Karpas-422 (cell line): ENCODE measurements at regions not wholly inside any gene's neighbourhood (a gene's known extent, or its start where the extent isn't known, plus 50 kb on each side); places are given as distances from the start of the nearest gene placed in this dataset.

Experiments used
- DNase-seq: peaks from one replicate; pipeline ENCODE4 v3.0.0-alpha.2; 2015
- H2AFZ ChIP-seq: fragments of 200-600 bp; sonication (generic); 2 replicates; pipeline ENCODE4 v1.6.1; 2014; ENCODE audit warnings: antibody characterized with exemption, low read length, mixed read lengths
- H3K27ac ChIP-seq: fragments of 200-600 bp; sonication (generic); 2 replicates; pipeline ENCODE4 v1.5.1; 2014; ENCODE audit warnings: mild to moderate bottlenecking, low read length, moderate library complexity
- H3K27me3 ChIP-seq: fragments of 200-600 bp; sonication (generic); 2 replicates; pipeline ENCODE4 v1.6.1; 2014; ENCODE audit warnings: low read length, mixed read lengths
- H3K36me3 ChIP-seq: fragments of 200-600 bp; sonication (generic); 2 replicates; pipeline ENCODE4 v1.6.1; 2014; ENCODE audit warnings: low read length, mixed read lengths; ENCODE audit not compliant: insufficient read depth
- H3K4me1 ChIP-seq: fragments of 200-600 bp; sonication (generic); 2 replicates; pipeline ENCODE4 v1.6.1; 2014; ENCODE audit warnings: mild to moderate bottlenecking, low read length, mixed read lengths
- H3K4me2 ChIP-seq: fragments of 200-600 bp; sonication (generic); 2 replicates; pipeline ENCODE4 v1.6.1; 2014; ENCODE audit warnings: low read length, low read depth, mild to moderate bottlenecking; ENCODE audit not compliant: poor library complexity, severe bottlenecking
- H3K4me3 ChIP-seq: fragments of 200-600 bp; sonication (generic); 2 replicates; pipeline ENCODE4 v1.5.1; 2014; ENCODE audit warnings: mild to moderate bottlenecking, antibody characterized with exemption, low read length, mixed read lengths
- H3K79me2 ChIP-seq: fragments of 200-600 bp; sonication (generic); 2 replicates; pipeline ENCODE4 v1.6.1; 2014; ENCODE audit warnings: mild to moderate bottlenecking, low read length, mixed read lengths
- H3K9ac ChIP-seq: fragments of 200-600 bp; sonication (generic); 2 replicates; pipeline ENCODE4 v1.6.0; 2014; ENCODE audit warnings: low read length
- H3K9me2 ChIP-seq: fragments of 200-600 bp; sonication (generic), shearing (Covaris generic); replicated peaks from 2 replicates; pipeline ENCODE4 v1.6.0; 2014; ENCODE audit warnings: mild to moderate bottlenecking, low read length, moderate library complexity; ENCODE audit not compliant: insufficient read depth
- H3K9me3 ChIP-seq: fragments of 300-700, 200-600 bp; sonication (generic); 2 replicates; pipeline ENCODE4 v1.6.1; 2014; ENCODE audit warnings: low read length, mixed read lengths
- H4K20me1 ChIP-seq: fragments of 200-600 bp; sonication (generic); 2 replicates; pipeline ENCODE4 v1.6.1; 2014; ENCODE audit warnings: mild to moderate bottlenecking, antibody characterized with exemption, low read length, low read depth; ENCODE audit not compliant: insufficient read depth

GRCh38 chr5:66413931-66414330 lies 182.3 kb upstream of the MAST4 start:
- Histone ChIP-seq H3K4me3 (no peak overlapping the region), H3K27ac (no peak overlapping the region), H3K4me2 (no peak overlapping the region), H2AFZ (no peak overlapping the region), H3K79me2 (no peaks in the 10 kb centered on the region), H3K4me1 (no peaks in the 10 kb centered on the region), H3K9me3 (no peaks in the 10 kb centered on the region), H3K27me3 (no peaks in the 10 kb centered on the region), H3K9ac (no peak overlapping the region), H3K36me3 (no peaks in the 10 kb centered on the region), H3K9me2 (no peaks in the 10 kb centered on the region), H4K20me1 (no peaks in the 10 kb centered on the region)
- no peak for DNase-seq

DNA sequence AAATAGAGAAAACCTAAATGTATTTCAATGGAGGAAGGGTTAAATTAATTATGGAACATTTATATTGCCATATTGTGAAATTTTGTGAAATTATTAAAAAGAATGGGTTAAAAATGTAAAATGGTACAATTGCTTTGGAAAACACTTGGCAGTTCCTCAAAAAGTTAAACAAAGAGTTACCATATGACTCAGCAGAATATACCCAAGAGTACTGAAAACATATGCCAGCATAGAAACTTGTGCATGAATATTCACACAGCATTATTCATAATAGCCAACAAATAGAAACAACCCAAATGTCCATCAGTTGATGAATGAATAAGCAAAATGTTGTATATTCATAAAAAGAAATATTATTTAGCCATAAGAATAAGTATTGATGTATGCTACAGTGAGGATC lies 181.0 kb upstream of the MAST4 start:
- no peak for DNase-seq
- Histone ChIP-seq H3K27me3 (no peaks in the 10 kb centered on the region), H3K79me2 (no peaks in the 10 kb centered on the region), H3K9me3 (no peaks in the 10 kb centered on the region), H2AFZ (no peak overlapping the region), H3K4me1 (no peaks in the 10 kb centered on the region), H3K9me2 (no peaks in the 10 kb centered on the region), H3K4me2 (no peak overlapping the region), H4K20me1 (no peaks in the 10 kb centered on the region), H3K4me3 (no peak overlapping the region), H3K36me3 (no peaks in the 10 kb centered on the region), H3K9ac (no peak overlapping the region), H3K27ac (no peak overlapping the region)

DNA sequence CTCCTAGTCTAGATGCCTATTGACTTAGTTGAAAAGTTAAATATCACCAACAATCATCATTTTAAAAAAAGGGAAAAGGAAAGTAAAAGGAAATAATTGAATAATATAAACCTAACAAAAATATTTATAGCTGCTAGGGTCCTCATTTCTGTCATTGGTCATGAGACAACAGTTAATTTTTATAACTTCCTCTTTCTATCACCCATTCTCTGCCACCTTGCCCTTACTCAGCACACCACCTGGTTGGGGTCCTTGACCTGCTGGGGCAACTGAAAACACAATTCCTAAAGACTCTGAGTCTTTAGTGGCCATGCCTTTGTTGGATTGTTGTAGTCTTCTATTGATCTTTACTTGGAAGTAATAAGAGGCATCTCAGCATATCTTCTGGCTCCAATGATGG lies 179.5 kb upstream of the MAST4 start:
- Histone ChIP-seq H3K27ac (no peak overlapping the region), H3K36me3 (no peaks in the 10 kb centered on the region), H3K4me3 (no peak overlapping the region), H3K9me3 (no peaks in the 10 kb centered on the region), H3K9me2 (no peaks in the 10 kb centered on the region), H2AFZ (no peak overlapping the region), H3K27me3 (no peaks in the 10 kb centered on the region), H3K4me1 (no peaks in the 10 kb centered on the region), H3K4me2 (no peak overlapping the region), H3K79me2 (no peaks in the 10 kb centered on the region), H3K9ac (no peak overlapping the region), H4K20me1 (no peaks in the 10 kb centered on the region)
- no peak for DNase-seq

DNA sequence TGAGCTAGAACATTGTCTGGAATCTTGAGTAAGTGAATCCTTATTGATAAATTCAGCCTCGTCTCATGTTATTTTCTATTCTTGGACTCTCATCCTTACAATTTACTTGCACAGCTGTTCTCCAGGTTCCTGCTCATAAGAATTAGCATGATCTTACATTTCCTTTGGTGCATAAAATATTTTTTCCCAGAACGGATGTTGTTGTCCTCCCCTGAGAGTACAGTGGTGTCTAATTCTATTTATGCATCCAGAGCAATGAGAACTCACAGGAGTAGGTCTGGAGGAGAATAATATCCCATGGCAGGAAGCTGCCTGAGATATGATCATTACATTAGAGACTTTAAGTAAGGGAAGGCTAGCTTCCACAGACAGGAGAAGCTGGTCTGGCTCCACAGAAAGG lies 178.4 kb upstream of the MAST4 start:
- Histone ChIP-seq H2AFZ (no peak overlapping the region), H3K36me3 (no peaks in the 10 kb centered on the region), H3K9me3 (no peaks in the 10 kb centered on the region), H3K27me3 (no peaks in the 10 kb centered on the region), H3K4me2 (no peak overlapping the region), H3K9me2 (no peaks in the 10 kb centered on the region), H3K9ac (no peak overlapping the region), H3K79me2 (no peaks in the 10 kb centered on the region), H3K4me3 (no peak overlapping the region), H4K20me1 (no peaks in the 10 kb centered on the region), H3K27ac (no peak overlapping the region), H3K4me1 (no peaks in the 10 kb centered on the region)
- no peak for DNase-seq

DNA sequence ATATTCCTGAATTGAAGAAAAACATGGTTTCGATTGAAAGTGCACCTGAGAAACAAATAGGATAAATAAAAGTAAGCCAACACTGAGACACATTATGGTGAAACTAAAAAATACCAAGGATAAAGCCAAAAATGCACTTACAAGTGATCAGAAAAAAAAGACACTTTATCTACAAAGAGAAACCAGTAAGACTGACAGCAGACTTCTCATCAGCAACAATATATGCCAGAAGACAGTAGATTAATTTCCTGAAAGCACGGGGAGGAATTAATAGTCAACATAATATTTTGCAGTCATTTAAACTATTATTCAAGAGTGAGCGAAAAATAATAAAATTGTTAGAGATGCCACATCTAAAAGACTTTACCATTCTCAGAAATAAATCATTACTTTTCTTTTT lies 172.7 kb upstream of the MAST4 start:
- Histone ChIP-seq H3K4me1 (no peaks in the 10 kb centered on the region), H3K4me2 (no peak overlapping the region), H3K9me3 (no peaks in the 10 kb centered on the region), H3K4me3 (no peak overlapping the region), H2AFZ (no peak overlapping the region), H3K36me3 (no peaks in the 10 kb centered on the region), H3K27ac (no peak overlapping the region), H3K9me2 (no peaks in the 10 kb centered on the region), H4K20me1 (no peaks in the 10 kb centered on the region), H3K27me3 (no peaks in the 10 kb centered on the region), H3K9ac (no peak overlapping the region), H3K79me2 (no peaks in the 10 kb centered on the region)
- no peak for DNase-seq

DNA sequence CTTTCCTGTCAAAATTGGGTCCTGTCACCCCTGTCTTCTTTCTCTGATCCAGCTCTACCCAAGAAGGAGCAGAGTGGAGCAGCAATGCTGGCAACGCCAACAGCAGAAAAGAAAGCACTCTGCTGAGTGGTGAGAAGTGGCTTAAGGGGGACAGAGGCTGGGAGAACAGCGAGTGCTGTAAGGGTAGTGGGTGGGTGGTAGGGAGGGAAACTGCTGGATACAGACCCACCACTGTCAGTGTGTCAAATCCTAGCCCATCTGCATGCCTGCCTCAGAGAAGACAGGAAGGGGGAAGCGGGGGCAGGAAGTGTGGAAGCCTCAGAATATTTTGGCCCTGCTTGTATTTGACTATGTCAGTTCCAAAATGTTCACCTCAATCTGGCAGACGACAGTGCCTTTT lies 170.4 kb upstream of the MAST4 start:
- H4K20me1 ChIP-seq, result no peaks in the 10 kb centered on the region
- no peak overlapping the region for H3K4me3 ChIP-seq
- no peaks in the 10 kb centered on the region for H3K79me2 ChIP-seq
- no peaks in the 10 kb centered on the region for H3K36me3 ChIP-seq
- no peaks in the 10 kb centered on the region for H3K4me1 ChIP-seq
- no peaks in the 10 kb centered on the region for H3K27me3 ChIP-seq
- H3K27ac ChIP-seq, result no peak overlapping the region
- no peaks in the 10 kb centered on the region for H3K9me3 ChIP-seq
- no peak for DNase-seq
- H3K9me2 ChIP-seq, result no peaks in the 10 kb centered on the region
- no peak overlapping the region for H2AFZ ChIP-seq
- H3K4me2 ChIP-seq, result no peak overlapping the region
- no peak overlapping the region for H3K9ac ChIP-seq

DNA sequence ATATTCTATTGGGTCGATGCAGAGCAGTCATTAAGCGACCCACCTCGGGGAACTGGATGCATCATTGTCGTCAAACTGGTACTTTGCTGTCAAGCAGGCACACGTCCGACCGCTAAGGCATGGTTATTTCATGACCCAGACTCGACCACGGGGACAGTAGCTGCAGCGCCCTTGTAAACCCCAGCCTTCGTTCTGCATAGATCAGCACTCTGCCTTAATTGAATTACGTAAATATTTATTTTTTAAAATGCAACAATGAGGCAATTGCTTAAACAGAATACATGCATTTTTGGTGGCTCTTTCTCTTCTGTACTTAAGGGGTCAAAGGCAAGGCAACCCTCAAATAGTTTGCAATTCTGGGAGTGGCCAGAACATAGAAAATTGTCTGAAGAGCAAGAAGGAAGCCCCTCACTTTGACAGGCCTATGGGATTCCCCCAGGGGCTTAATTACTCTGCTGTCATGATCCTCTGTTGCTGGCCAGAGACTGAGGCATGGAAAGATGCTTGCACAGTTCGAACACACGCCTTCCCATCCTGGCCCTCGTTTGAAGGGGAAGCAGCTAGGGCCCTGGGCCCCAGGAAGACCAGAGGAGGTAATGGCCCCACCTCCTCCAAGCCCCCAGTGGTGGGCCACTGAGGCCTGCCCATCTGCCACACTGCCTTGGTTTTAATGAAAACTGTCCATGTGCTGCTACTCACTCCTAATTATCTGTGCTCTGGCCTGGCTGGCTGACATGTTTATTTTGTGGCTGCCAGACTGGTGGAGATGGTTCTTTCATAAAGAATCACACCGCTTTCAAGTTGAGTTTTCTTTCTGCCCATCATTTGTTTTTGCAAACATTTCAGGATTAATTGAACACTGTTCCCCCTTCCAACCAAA lies 169.7 kb upstream of the MAST4 start:
- Histone ChIP-seq H3K9ac (no peak overlapping the region), H3K4me1 (no peaks in the 10 kb centered on the region), H3K9me3 (no peaks in the 10 kb centered on the region), H3K79me2 (no peaks in the 10 kb centered on the region), H3K4me2 (no peak overlapping the region), H3K36me3 (no peaks in the 10 kb centered on the region), H3K4me3 (no peak overlapping the region), H3K27me3 (no peaks in the 10 kb centered on the region), H3K27ac (no peak overlapping the region), H3K9me2 (no peaks in the 10 kb centered on the region), H4K20me1 (no peaks in the 10 kb centered on the region), H2AFZ (no peak overlapping the region)
- DNase-seq, result no peak

DNA sequence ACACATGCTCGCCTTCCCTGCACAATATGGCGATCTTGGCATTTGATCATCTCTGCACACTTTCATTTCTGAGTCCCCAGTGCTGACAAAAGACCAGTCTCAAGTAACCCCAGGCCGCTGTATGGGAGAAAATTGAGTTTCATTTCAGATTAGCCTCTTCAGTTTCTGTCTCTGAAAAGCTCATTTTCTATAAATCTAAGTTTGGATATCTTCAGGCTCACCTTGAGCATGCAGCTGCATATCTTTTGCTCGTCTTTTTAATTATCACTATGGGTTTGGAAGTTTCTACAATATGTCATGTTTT lies 169.1 kb upstream of the MAST4 start:
- no peak for DNase-seq
- Histone ChIP-seq H3K27ac (no peak overlapping the region), H3K4me3 (no peak overlapping the region), H3K4me1 (no peaks in the 10 kb centered on the region), H3K36me3 (no peaks in the 10 kb centered on the region), H3K27me3 (no peaks in the 10 kb centered on the region), H3K9ac (no peak overlapping the region), H3K9me3 (no peaks in the 10 kb centered on the region), H2AFZ (no peak overlapping the region), H4K20me1 (no peaks in the 10 kb centered on the region), H3K4me2 (no peak overlapping the region), H3K9me2 (no peaks in the 10 kb centered on the region), H3K79me2 (no peaks in the 10 kb centered on the region)
